HCT116 (cell line): ENCODE measurements at regions not wholly inside any gene's neighbourhood (a gene's known extent, or its start where the extent isn't known, plus 50 kb on each side); places are given as distances from the start of the nearest gene placed in this dataset.

Experiments used
- ATAC-seq: fragments of 200-7000 bp; cut with Tn5 transposase; 2 replicates; pipeline ENCODE4 v1.9.1; 2020; ENCODE audit warnings: mild to moderate bottlenecking, moderate library complexity
- BruUV-seq: library from RNA; stranded (reverse); fragments of 400-500 nt; replicated peaks from 2 replicates; lab custom pipeline; 2021; lab: Mats Ljungman, UMichigan
- CTCF ChIA-PET: fragments of 300-600 bp; sonication (Branson Sonifier 250); formaldehyde crosslinking; loops from one replicate; lab custom pipeline; 2021; ENCODE audit warnings: antibody characterized with exemption; lab: Charles Lee
- POLR2A ChIA-PET: fragments of 300-600, 350-600 bp; sonication (Branson Sonifier 250); formaldehyde crosslinking; loops from one replicate; lab custom pipeline; 2021; ENCODE audit warnings: antibody characterized with exemption; lab: Charles Lee
- RAD21 ChIA-PET, 2 experiments: fragments of 300-600 bp; sonication (Branson Sonifier 250); formaldehyde crosslinking; loops; one replicate each; lab custom pipeline; 2023; ENCODE audit warnings: low total read pairs in 2 of 2; ENCODE audit not compliant: uncharacterized antibody in 2 of 2, unreplicated experiment in 2 of 2, low non-redundant PET in 1 of 2; lab: Charles Lee
- DNase-seq: peaks from one replicate; pipeline ENCODE4 v3.0.0-alpha.2; 2010; ENCODE audit warnings: low read depth, low spot score
- H2AFZ ChIP-seq: fragments of 200-600 bp; shearing (Covaris generic), sonication (generic); 2 replicates; pipeline ENCODE4 v1.6.1; 2017; ENCODE audit warnings: low read depth, mixed run types, mixed read lengths, antibody characterized with exemption, low read length; ENCODE audit not compliant: poor library complexity, severe bottlenecking
- H3K27ac ChIP-seq: 2 replicates; pipeline ENCODE4 v1.5.1; 2012; ENCODE audit warnings: low read depth, low read length
- H3K27me3 ChIP-seq: fragments of 200-600 bp; sonication (generic); 2 replicates; pipeline ENCODE4 v1.6.1; 2016; ENCODE audit warnings: mixed run types, low read length, mixed read lengths; ENCODE audit not compliant: insufficient read depth
- H3K36me3 ChIP-seq, 2 experiments: fragments of 200-500 bp in 1 of 2; fragments of 200-600 bp in 1 of 2; sonication (Bioruptor generic) in 1 of 2; sonication (generic) in 1 of 2; 2 replicates each; pipeline versions ENCODE4 v1.5.1 to v1.6.1; 2014 to 2016; ENCODE audit warnings: low read length in 2 of 2, inconsistent platforms in 1 of 2, mixed read lengths in 1 of 2, mixed run types in 1 of 2; ENCODE audit not compliant: insufficient read depth in 2 of 2, control insufficient read depth in 1 of 2
- H3K4me1 ChIP-seq, 2 experiments: fragments of 200-600 bp in 1 of 2; sonication (generic) in 1 of 2; 2 replicates each; pipeline versions ENCODE4 v1.5.1 to v1.6.1; 2012 to 2017; ENCODE audit warnings: low read length in 2 of 2, inconsistent platforms in 1 of 2, mild to moderate bottlenecking in 1 of 2, mixed read lengths in 1 of 2, mixed run types in 1 of 2, moderate library complexity in 1 of 2; ENCODE audit not compliant: insufficient read depth in 2 of 2, control insufficient read depth in 1 of 2
- H3K4me2 ChIP-seq: fragments of 200-600 bp; sonication (generic); 2 replicates; pipeline ENCODE4 v1.6.1; 2017; ENCODE audit warnings: mixed run types, low read length, mixed read lengths
- H3K4me3 ChIP-seq, 2 experiments: fragments of 200-600 bp in 1 of 2; sonication (generic) in 1 of 2; replicated peaks in 1 of 2; 2 replicates each; pipeline ENCODE4 v1.5.1; 2011 to 2016; ENCODE audit warnings: low read length in 2 of 2, control low read depth in 1 of 2, low read depth in 1 of 2, mild to moderate bottlenecking in 1 of 2, mixed read lengths in 1 of 2, mixed run types in 1 of 2
- H3K79me2 ChIP-seq: fragments of 200-600 bp; sonication (generic); 2 replicates; pipeline ENCODE4 v1.6.1; 2017; ENCODE audit warnings: mild to moderate bottlenecking, mixed run types, low read length, moderate library complexity, mixed read lengths; ENCODE audit not compliant: insufficient read depth
- H3K9ac ChIP-seq: fragments of 200-600 bp; sonication (generic); 2 replicates; pipeline ENCODE4 v1.6.1; 2016; ENCODE audit warnings: low read length, mixed read lengths
- H3K9me2 ChIP-seq: fragments of 200-600 bp; sonication (generic), shearing (Covaris generic); 2 replicates; pipeline ENCODE4 v1.6.1; 2017; ENCODE audit warnings: mixed run types, mild to moderate bottlenecking, moderate library complexity; ENCODE audit not compliant: insufficient read depth
- H3K9me3 ChIP-seq, 2 experiments: fragments of 200-500 bp in 1 of 2; fragments of 200-600 bp in 1 of 2; sonication (Bioruptor generic) in 1 of 2; sonication (generic) in 1 of 2; 2 replicates each; pipeline ENCODE4 v1.6.1; 2014 to 2017; ENCODE audit warnings: low read length in 2 of 2, mixed read lengths in 2 of 2, inconsistent platforms in 1 of 2, low read depth in 1 of 2, mild to moderate bottlenecking in 1 of 2, mixed run types in 1 of 2, moderate library complexity in 1 of 2; ENCODE audit not compliant: control insufficient read depth in 1 of 2, insufficient read depth in 1 of 2
- H4K20me1 ChIP-seq: fragments of 200-600 bp; sonication (generic), shearing (Covaris generic); 2 replicates; pipeline ENCODE4 v1.6.1; 2017; ENCODE audit warnings: mixed run types, mild to moderate bottlenecking, moderate library complexity; ENCODE audit not compliant: insufficient read depth
- CBX3 ChIP-seq: IDR thresholded peaks from 2 replicates; pipeline ENCODE4 v1.6.1; 2012; ENCODE audit warnings: low read depth
- CEBPB ChIP-seq: IDR thresholded peaks from 2 replicates; pipeline ENCODE4 v1.6.1; 2012; ENCODE audit warnings: low read depth
- EGR1 ChIP-seq: IDR thresholded peaks from 2 replicates; pipeline ENCODE4 v1.6.1; 2012; ENCODE audit warnings: low read depth
- ELF1 ChIP-seq: IDR thresholded peaks from 2 replicates; pipeline ENCODE4 v1.6.1; 2012; ENCODE audit warnings: low read depth, borderline replicate concordance
- EZH2 ChIP-seq: fragments of 200-600 bp; sonication (generic); IDR thresholded peaks from 2 replicates; pipeline ENCODE4 v1.6.1; 2017; ENCODE audit warnings: antibody characterized with exemption, mixed run types
- JUND ChIP-seq: IDR thresholded peaks from 2 replicates; pipeline ENCODE4 v1.6.1; 2012
- POLR2A ChIP-seq: IDR thresholded peaks from 2 replicates; pipeline ENCODE4 v1.7.0; 2011; ENCODE audit warnings: borderline replicate concordance; ENCODE audit not compliant: insufficient read depth, insufficient read length; ENCODE audit errors: extremely low read depth
- POLR2AphosphoS5 ChIP-seq: IDR thresholded peaks from 2 replicates; pipeline ENCODE4 v1.6.1; 2011; ENCODE audit warnings: mild to moderate bottlenecking, low read depth, low read length, moderate library complexity
- RAD21 ChIP-seq: IDR thresholded peaks from 2 replicates; pipeline ENCODE4 v1.6.1; 2012; ENCODE audit warnings: low read depth, mild to moderate bottlenecking
- SP1 ChIP-seq: IDR thresholded peaks from 2 replicates; pipeline ENCODE4 v1.6.1; 2012; ENCODE audit warnings: low read depth
- SRF ChIP-seq: IDR thresholded peaks from 2 replicates; pipeline ENCODE4 v1.6.1; 2012; ENCODE audit warnings: low read depth
- TCF7L2 ChIP-seq: IDR thresholded peaks from 2 replicates; pipeline ENCODE4 v1.7.0; 2011; ENCODE audit warnings: borderline replicate concordance, inconsistent platforms; ENCODE audit not compliant: insufficient read depth, insufficient read length; ENCODE audit errors: extremely low read depth
- YY1 ChIP-seq: IDR thresholded peaks from 2 replicates; pipeline ENCODE4 v1.6.1; 2011; ENCODE audit warnings: low read length, low read depth, moderate library complexity, mild to moderate bottlenecking; ENCODE audit not compliant: insufficient replicate concordance; ENCODE audit errors: extremely low read depth
- ZFX ChIP-seq: fragments of 450-650 bp; IDR thresholded peaks from 2 replicates; pipeline ENCODE4 v1.6.1; 2017
- ZNF274 ChIP-seq: fragments of 200-500 bp; sonication (Bioruptor generic); IDR thresholded peaks from 2 replicates; pipeline ENCODE4 v1.6.1; 2014; ENCODE audit warnings: mild to moderate bottlenecking, low read depth, low read length, inconsistent platforms
- intact Hi-C: fragments of 100-400 bp; cut with micrococcal nuclease; formaldehyde crosslinking; loops from 2 replicates; pipeline ENCODE4 v1.10.0; 2022
- TF ChIP-seq, protein P1 (sequence below): IDR thresholded peaks from 2 replicates; pipeline ENCODE4 v1.6.1; 2012
- TF ChIP-seq, protein P2 (sequence below): IDR thresholded peaks from 2 replicates; pipeline ENCODE4 v1.6.1; 2012
- TF ChIP-seq, protein P3 (sequence below): IDR thresholded peaks from 2 replicates; pipeline ENCODE4 v1.6.1; 2012; ENCODE audit warnings: low read depth
- TF ChIP-seq, protein P4 (sequence below): IDR thresholded peaks from 2 replicates; pipeline ENCODE4 v1.6.1; 2011; ENCODE audit warnings: mild to moderate bottlenecking, low read length, moderate library complexity; ENCODE audit not compliant: insufficient replicate concordance; ENCODE audit errors: extremely low read depth

DNA sequence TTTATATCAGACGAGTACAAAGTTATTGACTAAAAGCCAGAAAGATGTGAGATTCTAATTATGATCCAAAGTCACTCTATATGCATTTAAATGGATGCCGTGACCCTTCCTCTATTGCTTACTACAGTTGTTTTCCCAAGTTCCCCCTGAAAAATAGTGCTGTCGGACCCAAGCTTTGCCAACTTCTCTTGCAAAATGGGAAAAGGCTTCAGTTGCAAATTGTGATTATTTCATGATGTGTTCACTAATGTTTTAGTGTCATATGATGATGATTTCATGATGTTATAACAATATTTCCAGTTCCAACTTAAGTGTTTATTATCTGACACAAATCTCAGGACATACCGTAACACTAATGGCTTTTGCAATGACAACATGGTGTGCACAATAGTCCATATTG is 534.6 kb upstream of the ATP2B1 start:
- CTCF ChIA-PET = no interaction called here
- no peaks in the 10 kb centered on the region for H3K9me3 ChIP-seq
- no peak overlapping the region for H2AFZ ChIP-seq
- H3K27ac ChIP-seq = no peak overlapping the region
- TF ChIP-seq RAD21 (no peak), JUND (no peak), CBX3 (no peak), YY1 (no peak), CEBPB (no peak), SRF (no peak), ZNF274 (no peak), EZH2 (no peak), ZFX (no peak), POLR2AphosphoS5 (no peak), POLR2A (no peak), SP1 (no peak), TCF7L2 (no peak), ELF1 (no peak), EGR1 (no peak)
- TF ChIP-seq, protein P1, sequence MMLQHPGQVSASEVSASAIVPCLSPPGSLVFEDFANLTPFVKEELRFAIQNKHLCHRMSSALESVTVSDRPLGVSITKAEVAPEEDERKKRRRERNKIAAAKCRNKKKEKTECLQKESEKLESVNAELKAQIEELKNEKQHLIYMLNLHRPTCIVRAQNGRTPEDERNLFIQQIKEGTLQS = no peak
- TF ChIP-seq, protein P2, sequence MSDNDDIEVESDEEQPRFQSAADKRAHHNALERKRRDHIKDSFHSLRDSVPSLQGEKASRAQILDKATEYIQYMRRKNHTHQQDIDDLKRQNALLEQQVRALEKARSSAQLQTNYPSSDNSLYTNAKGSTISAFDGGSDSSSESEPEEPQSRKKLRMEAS = no peak
- TF ChIP-seq, protein P3, sequence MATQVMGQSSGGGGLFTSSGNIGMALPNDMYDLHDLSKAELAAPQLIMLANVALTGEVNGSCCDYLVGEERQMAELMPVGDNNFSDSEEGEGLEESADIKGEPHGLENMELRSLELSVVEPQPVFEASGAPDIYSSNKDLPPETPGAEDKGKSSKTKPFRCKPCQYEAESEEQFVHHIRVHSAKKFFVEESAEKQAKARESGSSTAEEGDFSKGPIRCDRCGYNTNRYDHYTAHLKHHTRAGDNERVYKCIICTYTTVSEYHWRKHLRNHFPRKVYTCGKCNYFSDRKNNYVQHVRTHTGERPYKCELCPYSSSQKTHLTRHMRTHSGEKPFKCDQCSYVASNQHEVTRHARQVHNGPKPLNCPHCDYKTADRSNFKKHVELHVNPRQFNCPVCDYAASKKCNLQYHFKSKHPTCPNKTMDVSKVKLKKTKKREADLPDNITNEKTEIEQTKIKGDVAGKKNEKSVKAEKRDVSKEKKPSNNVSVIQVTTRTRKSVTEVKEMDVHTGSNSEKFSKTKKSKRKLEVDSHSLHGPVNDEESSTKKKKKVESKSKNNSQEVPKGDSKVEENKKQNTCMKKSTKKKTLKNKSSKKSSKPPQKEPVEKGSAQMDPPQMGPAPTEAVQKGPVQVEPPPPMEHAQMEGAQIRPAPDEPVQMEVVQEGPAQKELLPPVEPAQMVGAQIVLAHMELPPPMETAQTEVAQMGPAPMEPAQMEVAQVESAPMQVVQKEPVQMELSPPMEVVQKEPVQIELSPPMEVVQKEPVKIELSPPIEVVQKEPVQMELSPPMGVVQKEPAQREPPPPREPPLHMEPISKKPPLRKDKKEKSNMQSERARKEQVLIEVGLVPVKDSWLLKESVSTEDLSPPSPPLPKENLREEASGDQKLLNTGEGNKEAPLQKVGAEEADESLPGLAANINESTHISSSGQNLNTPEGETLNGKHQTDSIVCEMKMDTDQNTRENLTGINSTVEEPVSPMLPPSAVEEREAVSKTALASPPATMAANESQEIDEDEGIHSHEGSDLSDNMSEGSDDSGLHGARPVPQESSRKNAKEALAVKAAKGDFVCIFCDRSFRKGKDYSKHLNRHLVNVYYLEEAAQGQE = no peak
- TF ChIP-seq, protein P4, sequence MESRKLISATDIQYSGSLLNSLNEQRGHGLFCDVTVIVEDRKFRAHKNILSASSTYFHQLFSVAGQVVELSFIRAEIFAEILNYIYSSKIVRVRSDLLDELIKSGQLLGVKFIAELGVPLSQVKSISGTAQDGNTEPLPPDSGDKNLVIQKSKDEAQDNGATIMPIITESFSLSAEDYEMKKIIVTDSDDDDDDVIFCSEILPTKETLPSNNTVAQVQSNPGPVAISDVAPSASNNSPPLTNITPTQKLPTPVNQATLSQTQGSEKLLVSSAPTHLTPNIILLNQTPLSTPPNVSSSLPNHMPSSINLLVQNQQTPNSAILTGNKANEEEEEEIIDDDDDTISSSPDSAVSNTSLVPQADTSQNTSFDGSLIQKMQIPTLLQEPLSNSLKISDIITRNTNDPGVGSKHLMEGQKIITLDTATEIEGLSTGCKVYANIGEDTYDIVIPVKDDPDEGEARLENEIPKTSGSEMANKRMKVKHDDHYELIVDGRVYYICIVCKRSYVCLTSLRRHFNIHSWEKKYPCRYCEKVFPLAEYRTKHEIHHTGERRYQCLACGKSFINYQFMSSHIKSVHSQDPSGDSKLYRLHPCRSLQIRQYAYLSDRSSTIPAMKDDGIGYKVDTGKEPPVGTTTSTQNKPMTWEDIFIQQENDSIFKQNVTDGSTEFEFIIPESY = no peak
- H4K20me1 ChIP-seq = no peaks in the 10 kb centered on the region
- H3K9ac ChIP-seq = no peak overlapping the region
- no peak overlapping the region for H3K4me2 ChIP-seq
- POLR2A ChIA-PET = no interaction called here
- DNase-seq = no peak
- no peaks in the 10 kb centered on the region for H3K36me3 ChIP-seq
- H3K9me2 ChIP-seq = no peaks in the 10 kb centered on the region; the same call in 1 of the 2 replicates
- intact Hi-C loops = no loop called here
- no peaks in the 10 kb centered on the region for H3K4me1 ChIP-seq
- H3K27me3 ChIP-seq = no peaks in the 10 kb centered on the region
- ATAC-seq = no peak
- RAD21 ChIA-PET = no interaction called here
- H3K4me3 ChIP-seq = no peak overlapping the region
- no peaks in the 10 kb centered on the region for H3K79me2 ChIP-seq
- BruUV-seq = no TSS peak
